A673 (cell line): ENCODE measurements at regions not wholly inside any gene's neighbourhood (a gene's known extent, or its start where the extent isn't known, plus 50 kb on each side); places are given as distances from the start of the nearest gene placed in this dataset.

Source experiments
- CTCF ChIP-seq: fragments of 300-800, 200-600 bp; sonication (generic); conservative IDR thresholded peaks from 2 replicates; pipeline ENCODE4 v1.5.1; 2017; ENCODE audit warnings: low read depth, mild to moderate bottlenecking, antibody characterized with exemption, low read length, moderate library complexity, mixed read lengths
- EZH2 ChIP-seq: fragments of 200-600 bp; sonication (generic); IDR thresholded peaks from 2 replicates; pipeline ENCODE4 v1.6.1; 2017; ENCODE audit warnings: borderline replicate concordance, low read depth, mild to moderate bottlenecking, mixed read lengths, antibody characterized with exemption, low read length; ENCODE audit not compliant: poor library complexity, severe bottlenecking

GRCh38 chr12:33817713-33818112 is 204.6 kb upstream of the ALG10 start:
- TF ChIP-seq CTCF (no peak), EZH2 (no peak)
